Upper lobe of left lung (tissue), 4 donors: ENCODE measurements at regions not wholly inside any gene's neighbourhood (a gene's known extent, or its start where the extent isn't known, plus 50 kb on each side); places are given as distances from the start of the nearest gene placed in this dataset.

Source experiments
- EP300 ChIP-seq, 4 donors: sonication (generic); formaldehyde crosslinking; IDR thresholded peaks; one replicate each; pipeline ENCODE4 v1.5.1; 2017; ENCODE audit warnings: antibody characterized with exemption in 4 of 4, control low read depth in 2 of 4
- POLR2A ChIP-seq, 4 donors: fragments of 450-650 bp; IDR thresholded peaks; one replicate each; pipeline ENCODE4 v1.5.1; 2016 to 2017; ENCODE audit warnings: antibody characterized with exemption in 4 of 4, mild to moderate bottlenecking in 2 of 4
- POLR2AphosphoS5 ChIP-seq, 2 donors: sonication (generic); formaldehyde crosslinking; IDR thresholded peaks; one replicate each; pipeline ENCODE4 v1.5.1; 2017; ENCODE audit warnings: antibody characterized with exemption in 2 of 2

DNA sequence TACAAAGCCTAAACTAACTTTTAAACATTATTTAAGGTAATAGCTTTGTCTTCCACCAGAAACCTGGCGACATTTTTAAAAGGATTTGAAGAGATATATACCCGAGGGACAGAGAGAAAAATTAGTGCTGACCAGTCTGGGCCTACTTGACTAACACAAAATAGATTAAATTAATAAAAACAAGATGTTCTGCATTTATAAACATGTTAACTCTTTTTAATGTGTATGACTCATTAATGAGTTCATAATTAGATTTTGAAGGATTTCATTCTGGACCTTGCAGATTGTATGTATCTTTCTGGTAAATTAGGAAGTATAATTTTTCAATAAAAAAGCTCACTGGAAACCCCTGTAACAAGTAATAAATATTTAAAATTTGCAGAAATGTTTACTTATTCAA lies 459.1 kb upstream of the CDH9 start:
- TF ChIP-seq EP300 (IDR thresholded peaks at IDR 0.05) (no peak), POLR2A (IDR thresholded peaks at IDR 0.05) (no peak), POLR2AphosphoS5 (IDR thresholded peaks at IDR 0.05) (no peak)
